Kidney tubule cell (primary cell): ENCODE measurements at regions not wholly inside any gene's neighbourhood (a gene's known extent, or its start where the extent isn't known, plus 50 kb on each side); places are given as distances from the start of the nearest gene placed in this dataset.

Source experiments
- DNase-seq: peaks from one replicate; pipeline ENCODE4 v3.0.0-alpha.2; 2018; ENCODE audit warnings: low spot score

GRCh38 chr11:116294630-116295029 is 478.2 kb downstream of the BUD13 start:
- DNase-seq: peak; percentile 74

- no peak for DNase-seq
Measured at GRCh38 chr11:116287866-116288265, 484.9 kb downstream of the BUD13 start.

GRCh38 chr11:116285026-116285425 is 487.8 kb downstream of the BUD13 start:
- no peak for DNase-seq

GRCh38 chr11:116283300-116283699 is 489.5 kb downstream of the BUD13 start:
- DNase-seq: no peak

GRCh38 chr11:116282481-116282880 is 490.3 kb downstream of the BUD13 start:
- no peak for DNase-seq

- DNase-seq: no peak
Measured at GRCh38 chr11:116281173-116282160, 491.3 kb downstream of the BUD13 start.

GRCh38 chr11:116279511-116279910 is 493.3 kb downstream of the BUD13 start:
- DNase-seq: no peak

GRCh38 chr11:116278076-116278475 is 494.7 kb downstream of the BUD13 start:
- DNase-seq: no peak

GRCh38 chr11:116276051-116277044 is 496.4 kb downstream of the BUD13 start:
- peak; percentile 76 for DNase-seq

- peak; percentile 72 for DNase-seq
Measured at GRCh38 chr11:116275635-116276034, 497.2 kb downstream of the BUD13 start.

GRCh38 chr11:116274521-116274920 is 498.3 kb downstream of the BUD13 start:
- no peak for DNase-seq

GRCh38 chr11:116272181-116272789 is 500.5 kb downstream of the BUD13 start:
- DNase-seq: no peak

GRCh38 chr11:116271479-116271878 is 501.3 kb downstream of the BUD13 start:
- DNase-seq: no peak

GRCh38 chr11:116267146-116267545 is 505.6 kb downstream of the BUD13 start:
- DNase-seq: no peak

- no peak for DNase-seq
Measured at GRCh38 chr11:116263770-116264169, 509.0 kb downstream of the BUD13 start.

- no peak for DNase-seq
Measured at GRCh38 chr11:116263019-116263418, 509.8 kb downstream of the BUD13 start.

- no peak for DNase-seq
Measured at GRCh38 chr11:116262370-116262769, 510.4 kb downstream of the BUD13 start.

- no peak for DNase-seq
Measured at GRCh38 chr11:116261606-116262005, 511.2 kb downstream of the BUD13 start.

GRCh38 chr11:116258821-116259220 is 514.0 kb downstream of the BUD13 start:
- DNase-seq: no peak

GRCh38 chr11:116257883-116258282 is 514.9 kb downstream of the BUD13 start:
- DNase-seq: no peak

GRCh38 chr11:116257092-116257491 is 515.7 kb downstream of the BUD13 start:
- DNase-seq: no peak

- DNase-seq: no peak
Measured at GRCh38 chr11:116256215-116256614, 516.6 kb downstream of the BUD13 start.
